GM12878 (cell line): ENCODE measurements at regions not wholly inside any gene's neighbourhood (a gene's known extent, or its start where the extent isn't known, plus 50 kb on each side); places are given as distances from the start of the nearest gene placed in this dataset.

Source experiments
- CTCF ChIP-seq, 3 experiments: IDR thresholded peaks in 2 of 3; conservative IDR thresholded peaks in 1 of 3; 2 replicates each; pipeline ENCODE4 v1.5.1; 2011; ENCODE audit warnings: low read depth in 3 of 3, low read length in 3 of 3, mild to moderate bottlenecking in 3 of 3, control low read depth in 2 of 3, moderate library complexity in 2 of 3, inconsistent platforms in 1 of 3, mixed read lengths in 1 of 3; ENCODE audit not compliant: control insufficient read depth in 2 of 3, insufficient read depth in 1 of 3; ENCODE audit errors: extremely low read depth in 1 of 3
- ELK1 ChIP-seq: IDR thresholded peaks from 2 replicates; pipeline ENCODE4 v1.6.1; 2012; ENCODE audit warnings: low read depth, low read length, improper control_type of control experiment
- ETV6 ChIP-seq, 2 experiments: fragments of 450-650 bp in 1 of 2; IDR thresholded peaks in 1 of 2; conservative IDR thresholded peaks in 1 of 2; 2 replicates each; pipeline ENCODE4 v1.6.1; 2014; ENCODE audit warnings: antibody characterized with exemption in 1 of 2, borderline replicate concordance in 1 of 2, low read depth in 1 of 2, mild to moderate bottlenecking in 1 of 2, moderate library complexity in 1 of 2
- IRF5 ChIP-seq: fragments of 450-650 bp; IDR thresholded peaks from 2 replicates; pipeline ENCODE4 v1.6.1; 2017; ENCODE audit warnings: borderline replicate concordance
- POLR2A ChIP-seq: IDR thresholded peaks from 2 replicates; pipeline ENCODE4 v1.6.1; 2011; ENCODE audit warnings: low read depth, mild to moderate bottlenecking, low read length
- ZNF24 ChIP-seq: fragments of 450-650 bp; IDR thresholded peaks from 2 replicates; pipeline ENCODE4 v1.6.1; 2017; ENCODE audit warnings: antibody characterized with exemption, mild to moderate bottlenecking
- ZNF687 ChIP-seq: fragments of 450-650 bp; IDR thresholded peaks from 2 replicates; pipeline ENCODE4 v1.6.1; 2017; ENCODE audit warnings: mild to moderate bottlenecking, moderate library complexity

- no peak for TF ChIP-seq ELK1
- no peak for TF ChIP-seq POLR2A
- no peak for TF ChIP-seq ETV6 (conservative IDR thresholded peaks at IDR 0.05 in 1 of 2, IDR thresholded peaks at IDR 0.05 in 1 of 2; ENCODE audit: borderline replicate concordance in 1 of 2, low read depth in 1 of 2)
- TF ChIP-seq IRF5, result no peak
- TF ChIP-seq ZNF24, result no peak
- no peak for TF ChIP-seq ZNF687
- TF ChIP-seq CTCF (IDR thresholded peaks at IDR 0.05 in 2 of 3, conservative IDR thresholded peaks at IDR 0.05 in 1 of 3; ENCODE audit: control insufficient read depth in 2 of 3, extremely low read depth in 1 of 3, insufficient read depth in 1 of 3, low read depth in 3 of 3, low read length in 3 of 3), result no peak
These were observed 482.8 kb downstream of the ELAVL2 start (continued) for GRCh38 chr9:23343226-23343625.
